ENCODE measurements at regions not wholly inside any gene's neighbourhood (a gene's known extent, or its start where the extent isn't known, plus 50 kb on each side); places are given as distances from the start of the nearest gene placed in this dataset.

GRCh38 chr12:30862486-30862885 is 64.1 kb upstream of the TSPAN11 start:
- TF ChIP-seq, protein P1, sequence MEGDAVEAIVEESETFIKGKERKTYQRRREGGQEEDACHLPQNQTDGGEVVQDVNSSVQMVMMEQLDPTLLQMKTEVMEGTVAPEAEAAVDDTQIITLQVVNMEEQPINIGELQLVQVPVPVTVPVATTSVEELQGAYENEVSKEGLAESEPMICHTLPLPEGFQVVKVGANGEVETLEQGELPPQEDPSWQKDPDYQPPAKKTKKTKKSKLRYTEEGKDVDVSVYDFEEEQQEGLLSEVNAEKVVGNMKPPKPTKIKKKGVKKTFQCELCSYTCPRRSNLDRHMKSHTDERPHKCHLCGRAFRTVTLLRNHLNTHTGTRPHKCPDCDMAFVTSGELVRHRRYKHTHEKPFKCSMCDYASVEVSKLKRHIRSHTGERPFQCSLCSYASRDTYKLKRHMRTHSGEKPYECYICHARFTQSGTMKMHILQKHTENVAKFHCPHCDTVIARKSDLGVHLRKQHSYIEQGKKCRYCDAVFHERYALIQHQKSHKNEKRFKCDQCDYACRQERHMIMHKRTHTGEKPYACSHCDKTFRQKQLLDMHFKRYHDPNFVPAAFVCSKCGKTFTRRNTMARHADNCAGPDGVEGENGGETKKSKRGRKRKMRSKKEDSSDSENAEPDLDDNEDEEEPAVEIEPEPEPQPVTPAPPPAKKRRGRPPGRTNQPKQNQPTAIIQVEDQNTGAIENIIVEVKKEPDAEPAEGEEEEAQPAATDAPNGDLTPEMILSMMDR (IDR thresholded peaks at IDR 0.05) = no peak
- Histone ChIP-seq H3K27ac (no peak overlapping the region), H3K4me1 (no peaks in the 10 kb centered on the region), H3K36me3 (no peaks in the 10 kb centered on the region), H3K9me3 (no peaks in the 10 kb centered on the region), H3K27me3 (no peaks in the 10 kb centered on the region), H3K4me3 (no peak overlapping the region)
- no peak for DNase-seq
- no peak for ATAC-seq
- intact Hi-C loops (cut with DNase I) = no loop called here

- intact Hi-C loops (cut with DNase I) = no loop called here
- Histone ChIP-seq H3K36me3 (no peaks in the 10 kb centered on the region), H3K27me3 (no peaks in the 10 kb centered on the region), H3K4me1 (no peaks in the 10 kb centered on the region), H3K4me3 (no peak overlapping the region), H3K9me3 (no peaks in the 10 kb centered on the region), H3K27ac (no peak overlapping the region)
- ATAC-seq = no peak
- TF ChIP-seq, protein P1 (IDR thresholded peaks at IDR 0.05) = no peak
- no peak for DNase-seq
Measured at GRCh38 chr12:30859226-30859625, 67.3 kb upstream of the TSPAN11 start.

GRCh38 chr12:30858471-30858870 is 68.1 kb upstream of the TSPAN11 start:
- TF ChIP-seq, protein P1 (IDR thresholded peaks at IDR 0.05) = no peak
- intact Hi-C loops (cut with DNase I) = no loop called here

DNA sequence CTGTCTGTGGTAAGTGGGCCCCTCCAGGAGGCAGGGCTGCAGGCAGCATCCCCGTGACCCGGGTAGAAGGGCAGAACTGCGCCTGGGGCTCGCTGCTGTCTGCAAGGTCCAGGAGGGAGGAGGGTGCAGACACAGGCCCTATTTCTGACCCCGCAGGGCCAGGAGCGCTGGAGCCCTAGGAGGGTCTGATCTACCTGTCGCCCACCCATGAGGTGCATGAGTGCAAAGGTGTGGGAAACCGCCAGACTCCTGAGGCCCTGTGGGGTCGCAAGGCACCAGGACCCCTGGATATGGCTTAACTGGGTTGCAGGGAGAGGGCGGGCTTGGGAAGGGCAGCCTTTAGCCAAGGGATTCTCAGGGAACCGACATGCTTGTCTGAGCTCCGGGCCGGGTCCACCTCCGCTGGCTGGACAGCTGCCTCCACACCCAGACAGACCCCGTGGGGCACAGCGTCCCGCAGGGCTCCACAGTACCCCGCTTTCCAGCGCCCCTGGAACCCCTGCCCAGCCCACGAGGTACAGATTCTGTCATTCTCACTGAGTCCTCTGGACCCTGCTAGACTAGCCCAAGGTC is 72.9 kb upstream of the TSPAN11 start:
- no peaks in the 10 kb centered on the region for H3K4me1 ChIP-seq
- TF ChIP-seq, protein P1 (IDR thresholded peaks at IDR 0.05) = no peak
- H3K36me3 ChIP-seq = no peaks in the 10 kb centered on the region
- H3K27me3 ChIP-seq = no peaks in the 10 kb centered on the region
- ATAC-seq (peak; percentile 32), DNase-seq (no peak)
- no peak overlapping the region for H3K4me3 ChIP-seq
- H3K9me3 ChIP-seq = no peaks in the 10 kb centered on the region
- no peak overlapping the region for H3K27ac ChIP-seq
- intact Hi-C loops (cut with DNase I) = no loop called here

More at GRCh38 chr12:30858471-30858870, 68.1 kb upstream of the TSPAN11 start:
- Histone ChIP-seq H3K27ac (no peak overlapping the region), H3K36me3 (no peaks in the 10 kb centered on the region), H3K9me3 (no peaks in the 10 kb centered on the region), H3K4me3 (no peak overlapping the region), H3K27me3 (no peaks in the 10 kb centered on the region), H3K4me1 (no peaks in the 10 kb centered on the region)
- DNase-seq (no peak), ATAC-seq (no peak)

DNA sequence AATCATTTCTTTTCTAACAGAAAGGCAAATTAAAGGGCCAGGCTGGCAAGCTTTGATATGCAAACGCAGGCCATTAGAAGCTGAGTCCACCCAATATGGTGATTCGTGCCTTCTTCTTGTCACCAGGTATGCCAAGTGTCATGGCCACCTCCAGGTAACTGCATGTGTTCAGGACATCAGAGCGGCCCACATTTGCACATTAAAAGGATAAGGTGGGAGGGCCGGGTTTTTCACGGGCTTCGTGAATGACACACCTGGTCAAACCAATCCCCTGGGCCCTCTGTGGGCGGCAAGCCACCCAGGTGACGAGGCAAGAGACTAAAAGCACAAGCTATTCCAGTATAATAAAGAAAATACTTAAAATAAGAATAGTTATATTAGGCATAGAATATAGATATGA is 75.9 kb upstream of the TSPAN11 start:
- ATAC-seq = no peak
- intact Hi-C loops (cut with DNase I) = no loop called here
- Histone ChIP-seq H3K9me3 (no peaks in the 10 kb centered on the region), H3K4me1 (no peaks in the 10 kb centered on the region), H3K27me3 (no peaks in the 10 kb centered on the region), H3K36me3 (no peaks in the 10 kb centered on the region), H3K27ac (no peak overlapping the region), H3K4me3 (no peak overlapping the region)
- TF ChIP-seq, protein P1 (IDR thresholded peaks at IDR 0.05) = no peak
- DNase-seq = no peak

- no peaks in the 10 kb centered on the region for H3K27me3 ChIP-seq
- no peak for DNase-seq
- H3K4me3 ChIP-seq = no peak overlapping the region
- intact Hi-C loops (cut with DNase I) = loop anchor here (5.0 to 10.0 kb wide), 2 partner anchors 140 to 398 kb away; no protein-coding TSS in a partner anchor
- H3K36me3 ChIP-seq = no peaks in the 10 kb centered on the region
- no peak overlapping the region for H3K27ac ChIP-seq
- H3K4me1 ChIP-seq = no peaks in the 10 kb centered on the region
- TF ChIP-seq, protein P1 (IDR thresholded peaks at IDR 0.05) = peak; percentile 67
- ATAC-seq = peak; percentile 35
- H3K9me3 ChIP-seq = no peaks in the 10 kb centered on the region
Measured at GRCh38 chr12:30847259-30847658, 79.3 kb upstream of the TSPAN11 start.

Data from upper lobe of right lung (tissue), 1 donor.